Eye (tissue), 1 donor: ENCODE measurements at regions not wholly inside any gene's neighbourhood (a gene's known extent, or its start where the extent isn't known, plus 50 kb on each side); places are given as distances from the start of the nearest gene placed in this dataset.
A peak's percentile ranks its signal among the peaks of the same experiment; 100 is the strongest.

ENCODE experiments used
- DNase-seq: peaks from one replicate; pipeline ENCODE4 v3.0.0-alpha.2; 2015

GRCh38 chr18:78853341-78853740 is 126.3 kb upstream of the SALL3 start:
- DNase-seq = no peak

GRCh38 chr18:78855188-78855587 is 124.4 kb upstream of the SALL3 start:
- DNase-seq = no peak

DNA sequence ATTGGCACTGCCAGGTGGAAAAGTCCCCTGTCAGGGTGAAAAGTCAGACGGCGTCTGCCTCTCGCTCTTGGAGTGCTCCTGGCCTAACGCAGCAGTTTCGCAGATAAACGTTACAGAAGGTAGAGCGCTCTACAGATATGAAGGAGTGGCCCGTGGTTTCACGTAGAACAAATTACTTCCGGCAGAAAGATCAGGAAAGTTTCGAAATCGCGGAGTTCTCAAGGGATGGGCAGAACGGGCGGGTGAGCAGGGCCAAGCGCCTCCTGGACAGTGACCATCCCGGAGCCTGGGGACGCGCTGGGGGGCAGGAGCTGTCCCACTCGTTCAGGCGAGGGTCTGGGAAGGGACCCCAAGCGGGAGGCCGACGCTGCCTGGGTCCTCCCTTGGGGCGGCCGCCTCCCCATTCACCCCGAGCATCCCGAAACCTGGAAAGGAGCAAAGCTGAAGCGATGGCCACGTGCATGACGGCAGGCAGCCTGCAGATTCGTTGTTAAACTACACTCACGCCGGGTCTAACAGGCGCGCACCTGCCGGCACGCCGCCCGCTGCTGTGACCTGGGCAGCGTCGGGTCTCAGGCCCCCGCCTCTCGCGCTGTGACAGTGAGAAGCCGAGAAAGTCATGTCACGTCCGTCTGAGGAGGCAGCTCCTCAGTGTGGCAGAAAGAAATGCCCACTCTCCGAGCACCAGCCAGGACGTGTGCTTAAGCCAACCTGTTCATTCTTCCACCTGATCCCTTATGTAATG is 122.9 kb upstream of the SALL3 start:
- DNase-seq = no peak

DNA sequence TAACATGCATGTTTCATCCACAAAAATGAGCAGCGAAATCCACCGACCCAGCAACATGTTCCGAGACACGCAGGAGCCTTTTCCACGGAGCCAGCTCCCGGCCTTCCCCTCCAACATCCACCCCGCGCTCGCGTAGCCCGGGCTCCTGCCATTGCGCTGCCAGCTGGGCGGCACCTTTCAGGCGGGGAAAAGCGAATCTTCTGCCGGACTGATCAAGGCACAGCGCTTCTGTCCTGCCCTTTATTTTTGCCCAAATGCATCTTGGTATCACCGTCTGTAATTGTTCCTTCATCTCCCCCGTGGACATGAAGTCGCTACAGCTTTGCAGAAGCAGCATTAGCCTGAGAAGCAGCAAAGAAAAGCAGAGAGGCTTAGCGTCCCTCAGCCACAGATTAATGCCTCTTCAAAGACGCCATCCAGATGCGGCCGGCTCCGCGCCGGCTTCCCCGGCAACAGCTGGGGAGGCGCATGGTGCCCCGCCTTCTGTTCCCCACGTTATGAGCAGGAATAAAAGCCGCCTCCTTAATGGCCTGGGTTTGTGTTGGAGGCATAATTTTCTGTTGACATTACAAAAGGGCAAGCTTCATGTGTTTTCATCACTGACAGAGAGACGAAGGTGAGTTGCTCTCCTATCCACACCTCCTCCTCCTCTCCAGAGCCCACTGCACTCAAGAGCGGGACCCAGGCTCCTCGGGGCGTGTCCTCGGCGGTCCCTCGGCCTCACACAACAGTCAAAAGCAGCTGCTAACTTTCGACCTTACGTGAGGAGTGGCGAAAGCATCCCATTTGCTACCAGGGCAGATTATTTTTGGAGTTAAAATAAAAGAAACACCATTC is 122.1 kb upstream of the SALL3 start:
- peak; percentile 66 for DNase-seq

- peak; percentile 55 for DNase-seq
Observed at GRCh38 chr18:78859686-78860085, 119.9 kb upstream of the SALL3 start.

- DNase-seq = no peak
Observed at GRCh38 chr18:78860117-78860516, 119.5 kb upstream of the SALL3 start.

DNA sequence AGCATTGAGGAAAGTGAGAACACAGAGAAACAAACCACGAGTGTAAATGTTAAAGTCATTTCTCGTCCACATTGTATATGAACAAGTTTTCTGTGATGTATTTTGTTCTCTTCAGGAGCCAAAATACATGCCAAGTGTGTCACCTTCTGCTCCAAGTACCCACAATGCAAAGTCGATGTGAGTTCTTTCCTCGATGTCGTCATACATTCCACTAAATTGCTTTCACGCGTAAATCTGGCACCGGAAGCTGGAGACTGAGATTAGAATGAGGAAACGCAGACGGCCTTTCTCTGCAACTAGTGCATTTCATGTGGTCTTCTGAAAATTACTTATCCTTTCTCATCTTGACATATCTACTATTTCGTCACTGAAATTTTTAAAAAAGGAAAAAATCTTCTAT is 118.5 kb upstream of the SALL3 start:
- DNase-seq = no peak

GRCh38 chr18:78861706-78862105 is 117.9 kb upstream of the SALL3 start:
- DNase-seq = peak; percentile 76

DNA sequence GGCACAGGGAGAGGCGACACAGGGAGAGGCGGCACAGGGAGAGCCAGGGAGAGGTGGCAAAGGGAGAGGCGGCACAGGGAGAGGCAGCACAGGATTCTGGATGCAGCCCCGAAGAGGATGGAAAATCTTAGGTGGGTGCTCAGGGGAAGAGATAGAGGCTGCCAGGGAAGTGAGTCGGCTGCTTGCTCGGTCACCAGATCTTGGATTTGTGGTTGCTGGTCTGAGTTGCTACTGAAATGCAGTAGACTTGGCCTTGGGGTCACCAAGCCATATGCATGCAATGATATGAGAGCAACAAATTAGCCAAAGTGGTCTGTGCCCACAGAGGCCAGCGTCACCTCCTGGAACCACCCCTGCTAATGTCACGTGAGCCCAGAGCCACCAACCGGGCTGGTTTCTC is 117.2 kb upstream of the SALL3 start:
- DNase-seq = no peak

GRCh38 chr18:78865056-78865598 is 114.5 kb upstream of the SALL3 start:
- no peak for DNase-seq

DNA sequence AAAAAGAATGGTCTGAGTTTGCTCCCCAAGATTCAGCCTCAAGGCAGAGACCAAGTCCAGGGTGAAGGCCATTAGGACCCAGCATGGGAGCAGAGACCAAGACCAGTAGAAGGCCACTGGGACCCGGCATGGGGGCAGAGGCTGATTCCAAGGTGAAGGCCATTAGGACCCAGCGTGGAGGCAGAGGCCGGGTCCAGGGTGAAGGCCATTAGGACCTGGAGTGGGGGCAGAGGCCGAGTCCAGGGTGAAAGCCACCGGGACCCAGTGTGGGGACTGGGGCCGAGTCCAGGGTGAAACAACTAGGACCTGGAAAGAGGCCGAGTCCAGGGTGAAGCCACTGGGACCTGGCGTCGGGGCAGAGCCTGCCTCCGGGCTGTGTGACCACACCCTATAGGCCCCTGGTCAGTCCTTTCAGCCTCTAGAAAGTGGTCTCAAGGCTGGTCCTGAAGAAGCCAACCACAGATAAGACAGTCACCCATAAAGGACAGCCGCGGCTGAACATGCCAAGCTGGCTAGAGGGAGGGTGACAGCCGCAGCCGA is 113.8 kb upstream of the SALL3 start:
- DNase-seq = no peak

DNA sequence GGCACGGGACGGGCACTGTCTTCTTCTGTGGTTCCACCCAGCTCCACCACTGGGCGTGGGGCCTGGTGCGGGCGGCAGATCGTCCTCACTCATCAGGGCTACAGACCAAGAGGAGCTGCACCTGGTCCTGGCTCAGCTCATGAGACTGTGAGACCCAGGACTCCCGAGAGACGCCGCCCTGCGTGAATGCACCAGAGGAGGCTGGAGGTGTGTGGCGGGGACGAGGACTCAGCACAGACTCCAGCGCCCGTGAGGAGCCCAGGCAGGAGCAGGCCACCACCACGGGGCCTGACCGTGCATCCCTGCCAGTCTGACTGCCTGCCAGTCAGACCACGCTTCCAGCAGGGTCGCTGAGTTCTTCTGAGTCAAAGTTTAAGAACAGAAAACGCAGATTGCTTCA is 112.5 kb upstream of the SALL3 start:
- no peak for DNase-seq

DNA sequence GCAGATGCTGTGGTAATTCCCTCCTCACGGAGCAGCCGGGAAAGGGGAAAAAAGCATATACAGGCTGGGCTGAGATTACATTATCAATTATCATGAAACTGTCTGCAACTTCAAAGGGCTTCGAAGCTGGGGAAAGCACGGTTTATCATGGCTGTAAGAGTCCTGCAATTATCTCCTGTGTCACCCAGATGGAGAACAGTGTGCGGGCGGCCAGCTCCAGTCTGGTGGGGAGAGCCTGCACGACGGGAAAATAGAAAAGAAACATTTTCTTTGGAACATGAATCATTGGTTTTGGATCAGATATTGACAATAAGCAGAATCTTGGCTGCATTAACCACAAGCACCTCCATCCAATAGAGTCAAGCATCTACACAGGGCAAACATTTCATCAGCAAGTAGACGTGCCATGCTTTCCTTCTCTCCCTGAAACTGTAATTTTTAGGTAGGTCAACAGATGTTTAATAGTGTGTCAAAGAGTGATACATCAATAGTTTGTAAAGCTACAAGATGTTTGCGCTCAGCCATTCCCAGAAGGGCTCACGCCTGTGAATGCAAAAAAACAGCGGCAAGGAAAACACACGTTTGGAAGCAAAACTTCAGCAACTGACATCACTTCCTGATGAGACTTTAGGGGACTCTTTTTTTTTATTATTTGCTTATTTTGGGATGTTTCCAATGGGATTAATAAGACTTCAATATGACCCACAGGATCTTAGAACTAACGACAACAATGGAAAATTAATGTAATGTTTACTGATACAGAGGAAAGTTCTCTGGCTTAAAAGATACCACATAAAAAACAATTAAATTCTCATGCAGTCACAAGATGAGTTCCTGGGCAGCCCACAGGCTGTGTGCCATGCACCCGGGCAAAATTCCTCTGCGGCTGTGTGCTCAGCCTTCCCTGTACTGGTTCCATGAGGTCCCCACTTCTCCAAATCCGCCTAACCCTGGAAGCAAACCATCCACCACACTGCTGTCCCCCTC is 111.0 kb upstream of the SALL3 start:
- DNase-seq = no peak

- no peak for DNase-seq
Observed at GRCh38 chr18:78871618-78872017, 108.0 kb upstream of the SALL3 start.

GRCh38 chr18:78873926-78874500 is 105.6 kb upstream of the SALL3 start:
- no peak for DNase-seq

DNA sequence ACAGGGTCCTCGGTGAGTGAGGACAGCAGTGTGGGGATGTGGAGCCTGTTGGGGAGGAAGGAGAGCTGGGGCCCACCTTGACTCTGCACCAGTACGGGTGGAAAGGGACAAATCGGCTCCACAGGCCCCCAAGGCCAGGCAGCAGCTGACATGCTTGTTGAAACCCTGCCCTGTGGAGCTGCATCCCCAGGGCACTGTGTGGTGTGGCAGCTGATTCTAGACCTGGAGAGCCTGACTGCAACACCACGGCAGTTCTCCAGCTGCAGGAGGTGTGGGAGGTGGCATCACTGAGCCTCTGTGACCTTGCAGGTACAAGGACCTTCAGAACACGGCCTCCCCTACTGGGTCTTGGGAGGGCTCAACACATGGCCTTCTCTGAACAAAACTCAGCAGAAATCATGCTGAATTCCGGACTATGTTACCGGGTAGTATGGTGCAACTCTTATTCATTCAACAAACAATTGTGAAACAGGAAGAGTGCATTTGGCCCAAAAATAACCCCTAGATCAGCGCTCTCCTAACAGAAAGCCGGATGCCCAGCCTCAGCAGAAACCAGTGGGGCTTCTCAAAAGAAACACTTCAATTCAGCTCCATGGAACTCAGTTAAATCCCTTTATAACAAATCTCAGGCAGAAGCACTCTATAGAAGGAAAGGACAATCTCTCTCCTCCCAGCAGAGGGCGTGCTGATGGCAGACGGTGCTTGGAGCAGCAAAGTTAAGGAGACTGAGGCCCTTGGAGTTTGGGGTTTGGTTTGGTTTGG is 104.4 kb upstream of the SALL3 start:
- DNase-seq = peak; percentile 51

GRCh38 chr18:78875778-78876650 is 103.6 kb upstream of the SALL3 start:
- DNase-seq = no peak

DNA sequence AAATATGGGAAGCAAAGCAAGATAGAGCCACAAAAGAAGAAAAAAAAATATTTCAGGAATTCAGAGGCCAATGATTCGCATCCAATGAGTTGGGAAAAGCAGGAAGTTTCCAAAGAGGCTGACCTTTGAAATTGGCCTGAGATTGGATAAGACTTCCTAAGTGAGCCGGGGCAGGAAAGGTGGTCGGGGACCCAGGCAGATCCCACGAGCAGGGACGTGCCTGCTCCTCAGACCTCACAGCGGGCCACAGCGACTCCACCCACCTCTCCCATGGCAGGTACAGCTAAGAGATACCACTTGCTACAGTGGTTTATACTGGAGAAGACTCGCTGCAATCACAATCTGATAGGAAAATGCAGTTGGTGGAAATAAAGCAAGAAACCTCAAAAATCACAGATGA is 102.8 kb upstream of the SALL3 start:
- DNase-seq = no peak

- DNase-seq = no peak
Observed at GRCh38 chr18:78878335-78878734, 101.3 kb upstream of the SALL3 start.
